ENCODE measurements at regions not wholly inside any gene's neighbourhood (a gene's known extent, or its start where the extent isn't known, plus 50 kb on each side); places are given as distances from the start of the nearest gene placed in this dataset.

- H3K9ac ChIP-seq (ENCODE audit: low read length) = no peak overlapping the region
- no peak overlapping the region for H3K27ac ChIP-seq (ENCODE audit: low read length)
- DNase-seq = no peak
Measured at GRCh38 chr21:32174819-32175218, 104.0 kb downstream of the MIS18A start.

GRCh38 chr21:32173121-32173724, 105.6 kb downstream of the MIS18A start:
- H3K79me2 ChIP-seq (ENCODE audit: low read length) = no peaks in the 10 kb centered on the region
- no peak overlapping the region for H3K27ac ChIP-seq (ENCODE audit: low read length)
- H2AFZ ChIP-seq (ENCODE audit: low read length) = no peak overlapping the region
- H3K36me3 ChIP-seq (replicated peaks; ENCODE audit: insufficient read depth, low read length) = no peaks in the 10 kb centered on the region
- H3K27me3 ChIP-seq (replicated peaks; ENCODE audit: insufficient read depth, low read length) = no peaks in the 10 kb centered on the region
- H3K4me1 ChIP-seq (ENCODE audit: low read length) = no peaks in the 10 kb centered on the region
- DNase-seq = no peak
- no peak overlapping the region for H3K4me3 ChIP-seq (ENCODE audit: low read length)
- H3K9ac ChIP-seq (ENCODE audit: low read length) = no peak overlapping the region
- H3K4me2 ChIP-seq (ENCODE audit: low read depth, low read length) = no peak overlapping the region
- no peaks in the 10 kb centered on the region for H3K9me2 ChIP-seq (replicated peaks; ENCODE audit: insufficient read depth, low read length)
- H3K9me3 ChIP-seq (replicated peaks; ENCODE audit: insufficient read depth, low read length) = no peaks in the 10 kb centered on the region
- TF ChIP-seq, protein P1, sequence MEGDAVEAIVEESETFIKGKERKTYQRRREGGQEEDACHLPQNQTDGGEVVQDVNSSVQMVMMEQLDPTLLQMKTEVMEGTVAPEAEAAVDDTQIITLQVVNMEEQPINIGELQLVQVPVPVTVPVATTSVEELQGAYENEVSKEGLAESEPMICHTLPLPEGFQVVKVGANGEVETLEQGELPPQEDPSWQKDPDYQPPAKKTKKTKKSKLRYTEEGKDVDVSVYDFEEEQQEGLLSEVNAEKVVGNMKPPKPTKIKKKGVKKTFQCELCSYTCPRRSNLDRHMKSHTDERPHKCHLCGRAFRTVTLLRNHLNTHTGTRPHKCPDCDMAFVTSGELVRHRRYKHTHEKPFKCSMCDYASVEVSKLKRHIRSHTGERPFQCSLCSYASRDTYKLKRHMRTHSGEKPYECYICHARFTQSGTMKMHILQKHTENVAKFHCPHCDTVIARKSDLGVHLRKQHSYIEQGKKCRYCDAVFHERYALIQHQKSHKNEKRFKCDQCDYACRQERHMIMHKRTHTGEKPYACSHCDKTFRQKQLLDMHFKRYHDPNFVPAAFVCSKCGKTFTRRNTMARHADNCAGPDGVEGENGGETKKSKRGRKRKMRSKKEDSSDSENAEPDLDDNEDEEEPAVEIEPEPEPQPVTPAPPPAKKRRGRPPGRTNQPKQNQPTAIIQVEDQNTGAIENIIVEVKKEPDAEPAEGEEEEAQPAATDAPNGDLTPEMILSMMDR (IDR thresholded peaks at IDR 0.05; ENCODE audit: low read length) = no peak
- TF ChIP-seq EZH2phosphoT487 (IDR thresholded peaks at IDR 0.05; ENCODE audit: low read length) (no peak), EZH2 (optimal IDR thresholded peaks at IDR 0.05; ENCODE audit: low read depth, low read length) (no peak)
- H4K20me1 ChIP-seq (ENCODE audit: insufficient read depth, low read length) = no peaks in the 10 kb centered on the region
- H3F3A ChIP-seq (ENCODE audit: insufficient read depth, low read length) = no peaks in the 10 kb centered on the region

More at GRCh38 chr21:32174819-32175218, 104.0 kb downstream of the MIS18A start:
- Histone ChIP-seq H3F3A (ENCODE audit: insufficient read depth, low read length) (no peaks in the 10 kb centered on the region), H2AFZ (ENCODE audit: low read length) (no peak overlapping the region), H3K4me2 (ENCODE audit: low read depth, low read length) (no peak overlapping the region), H3K36me3 (replicated peaks; ENCODE audit: insufficient read depth, low read length) (no peaks in the 10 kb centered on the region), H3K9me2 (replicated peaks; ENCODE audit: insufficient read depth, low read length) (no peaks in the 10 kb centered on the region), H3K4me1 (ENCODE audit: low read length) (no peaks in the 10 kb centered on the region), H4K20me1 (ENCODE audit: insufficient read depth, low read length) (no peaks in the 10 kb centered on the region), H3K79me2 (ENCODE audit: low read length) (no peaks in the 10 kb centered on the region), H3K4me3 (ENCODE audit: low read length) (no peak overlapping the region), H3K27me3 (replicated peaks; ENCODE audit: insufficient read depth, low read length) (no peaks in the 10 kb centered on the region), H3K9me3 (replicated peaks; ENCODE audit: insufficient read depth, low read length) (no peaks in the 10 kb centered on the region)
- TF ChIP-seq, protein P1 (IDR thresholded peaks at IDR 0.05; ENCODE audit: low read length) = no peak
- TF ChIP-seq EZH2 (optimal IDR thresholded peaks at IDR 0.05; ENCODE audit: low read depth, low read length) (no peak), EZH2phosphoT487 (IDR thresholded peaks at IDR 0.05; ENCODE audit: low read length) (no peak)

DNA sequence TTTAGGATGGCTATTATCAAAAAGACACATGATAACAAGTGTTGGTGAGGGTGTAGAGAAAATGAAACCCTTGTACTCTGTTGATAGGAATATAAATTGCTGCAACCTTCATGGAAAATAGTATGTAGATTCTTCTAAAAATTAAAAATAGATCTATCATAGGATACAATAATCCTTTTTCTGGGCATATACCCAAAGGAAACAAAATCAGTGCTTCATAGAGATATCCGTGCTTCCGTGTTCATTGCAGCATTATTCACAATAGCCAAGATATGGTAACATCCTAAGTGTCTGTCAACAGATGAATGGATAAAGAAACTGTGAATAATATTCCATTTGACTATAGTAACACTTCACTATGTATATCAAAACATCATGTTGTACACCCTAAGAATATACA, 106.7 kb downstream of the MIS18A start:
- no peak overlapping the region for H3K9ac ChIP-seq (ENCODE audit: low read length)
- no peaks in the 10 kb centered on the region for H3K79me2 ChIP-seq (ENCODE audit: low read length)
- no peak overlapping the region for H3K4me3 ChIP-seq (ENCODE audit: low read length)
- no peak for DNase-seq
- H3K4me1 ChIP-seq (ENCODE audit: low read length) = no peaks in the 10 kb centered on the region
- no peaks in the 10 kb centered on the region for H3F3A ChIP-seq (ENCODE audit: insufficient read depth, low read length)
- no peak overlapping the region for H3K27ac ChIP-seq (ENCODE audit: low read length)
- no peaks in the 10 kb centered on the region for H3K9me2 ChIP-seq (replicated peaks; ENCODE audit: insufficient read depth, low read length)
- no peak overlapping the region for H2AFZ ChIP-seq (ENCODE audit: low read length)
- H4K20me1 ChIP-seq (ENCODE audit: insufficient read depth, low read length) = no peaks in the 10 kb centered on the region
- no peak overlapping the region for H3K4me2 ChIP-seq (ENCODE audit: low read depth, low read length)
- H3K27me3 ChIP-seq (replicated peaks; ENCODE audit: insufficient read depth, low read length) = no peaks in the 10 kb centered on the region
- TF ChIP-seq, protein P1 (IDR thresholded peaks at IDR 0.05; ENCODE audit: low read length) = no peak
- no peak for TF ChIP-seq EZH2phosphoT487 (IDR thresholded peaks at IDR 0.05; ENCODE audit: low read length)
- TF ChIP-seq EZH2 (optimal IDR thresholded peaks at IDR 0.05; ENCODE audit: low read depth, low read length) = no peak
- H3K9me3 ChIP-seq (replicated peaks; ENCODE audit: insufficient read depth, low read length) = no peaks in the 10 kb centered on the region
- H3K36me3 ChIP-seq (replicated peaks; ENCODE audit: insufficient read depth, low read length) = no peaks in the 10 kb centered on the region

Measured in MM.1S (cell line).